ENCODE measurements at regions not wholly inside any gene's neighbourhood (a gene's known extent, or its start where the extent isn't known, plus 50 kb on each side); places are given as distances from the start of the nearest gene placed in this dataset.

DNA sequence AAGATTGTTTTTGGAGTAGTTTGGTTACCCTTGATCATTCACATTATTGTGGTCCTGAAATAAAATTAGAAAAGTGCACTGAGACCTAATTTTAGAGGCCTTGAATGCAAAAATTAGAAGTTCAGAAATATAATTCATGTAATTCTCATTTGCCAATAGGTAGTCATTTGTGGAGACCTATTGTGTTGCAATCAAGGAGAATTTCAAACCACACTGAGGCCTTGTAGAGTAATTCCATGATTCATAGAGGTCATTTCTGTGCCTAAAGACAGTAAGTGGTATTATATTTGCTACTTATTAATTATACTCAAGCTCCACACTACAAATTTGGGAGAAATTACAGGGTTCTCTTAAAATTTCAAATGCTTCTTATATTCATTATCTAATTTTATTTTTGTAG, 946.8 kb upstream of the POT1 start:
- Histone ChIP-seq H3K36me3 (ENCODE audit: insufficient read depth, low read length) (no peaks in the 10 kb centered on the region), H2AFZ (ENCODE audit: low read depth, low read length) (no peak overlapping the region), H3K4me2 (ENCODE audit: low read length) (no peak overlapping the region), H3K9ac (ENCODE audit: low read length) (no peak overlapping the region), H3K4me1 (ENCODE audit: insufficient read depth, low read length) (no peaks in the 10 kb centered on the region), H3K27ac (ENCODE audit: low read depth, low read length) (no peak overlapping the region), H3K79me2 (ENCODE audit: insufficient read depth, low read length) (no peaks in the 10 kb centered on the region), H3K9me3 (ENCODE audit: insufficient read depth, low read depth, low read length) (no peaks in the 10 kb centered on the region), H3K4me3 (ENCODE audit: insufficient read depth, low read depth, low read length) (no peak overlapping the region), H3K27me3 (ENCODE audit: insufficient read depth, low read length) (no peaks in the 10 kb centered on the region), H4K20me1 (ENCODE audit: insufficient read depth, low read length) (no peaks in the 10 kb centered on the region)
- Mint-ChIP-seq H3K4me1 (ENCODE audit: low read depth, unreplicated experiment) (peaks cover 36% of the 10 kb centered on the region), H3K36me3 (ENCODE audit: low read depth, unreplicated experiment) (no peaks in the 10 kb centered on the region), H3K4me3 (ENCODE audit: unreplicated experiment) (no peak overlapping the region), H3K27me3 (ENCODE audit: low read depth, unreplicated experiment) (no peaks in the 10 kb centered on the region), H3K27ac (ENCODE audit: unreplicated experiment) (no peak overlapping the region), H3K9me3 (ENCODE audit: unreplicated experiment) (no peaks in the 10 kb centered on the region)
- FAIRE-seq = no peak
- DNase-seq (ENCODE audit: low read depth) = no peak
- no peak for TF ChIP-seq EZH2 (IDR thresholded peaks at IDR 0.05; ENCODE audit: insufficient read depth, low read length)
- TF ChIP-seq, protein P1, sequence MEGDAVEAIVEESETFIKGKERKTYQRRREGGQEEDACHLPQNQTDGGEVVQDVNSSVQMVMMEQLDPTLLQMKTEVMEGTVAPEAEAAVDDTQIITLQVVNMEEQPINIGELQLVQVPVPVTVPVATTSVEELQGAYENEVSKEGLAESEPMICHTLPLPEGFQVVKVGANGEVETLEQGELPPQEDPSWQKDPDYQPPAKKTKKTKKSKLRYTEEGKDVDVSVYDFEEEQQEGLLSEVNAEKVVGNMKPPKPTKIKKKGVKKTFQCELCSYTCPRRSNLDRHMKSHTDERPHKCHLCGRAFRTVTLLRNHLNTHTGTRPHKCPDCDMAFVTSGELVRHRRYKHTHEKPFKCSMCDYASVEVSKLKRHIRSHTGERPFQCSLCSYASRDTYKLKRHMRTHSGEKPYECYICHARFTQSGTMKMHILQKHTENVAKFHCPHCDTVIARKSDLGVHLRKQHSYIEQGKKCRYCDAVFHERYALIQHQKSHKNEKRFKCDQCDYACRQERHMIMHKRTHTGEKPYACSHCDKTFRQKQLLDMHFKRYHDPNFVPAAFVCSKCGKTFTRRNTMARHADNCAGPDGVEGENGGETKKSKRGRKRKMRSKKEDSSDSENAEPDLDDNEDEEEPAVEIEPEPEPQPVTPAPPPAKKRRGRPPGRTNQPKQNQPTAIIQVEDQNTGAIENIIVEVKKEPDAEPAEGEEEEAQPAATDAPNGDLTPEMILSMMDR (IDR thresholded peaks at IDR 0.05; ENCODE audit: insufficient read depth, low read depth, low read length) = no peak

GRCh38 chr7:125871431-125871830, 941.8 kb upstream of the POT1 start:
- Histone ChIP-seq H3K9ac (ENCODE audit: low read length) (no peak overlapping the region), H3K4me2 (ENCODE audit: low read length) (no peak overlapping the region), H4K20me1 (ENCODE audit: insufficient read depth, low read length) (no peaks in the 10 kb centered on the region), H3K4me1 (ENCODE audit: insufficient read depth, low read length) (no peaks in the 10 kb centered on the region), H3K36me3 (ENCODE audit: insufficient read depth, low read length) (no peaks in the 10 kb centered on the region), H3K27ac (ENCODE audit: low read depth, low read length) (no peak overlapping the region), H3K79me2 (ENCODE audit: insufficient read depth, low read length) (no peaks in the 10 kb centered on the region), H3K9me3 (ENCODE audit: insufficient read depth, low read depth, low read length) (no peaks in the 10 kb centered on the region), H3K27me3 (ENCODE audit: insufficient read depth, low read length) (no peaks in the 10 kb centered on the region), H3K4me3 (ENCODE audit: insufficient read depth, low read depth, low read length) (no peak overlapping the region), H2AFZ (ENCODE audit: low read depth, low read length) (no peak overlapping the region)
- Mint-ChIP-seq H3K9me3 (ENCODE audit: unreplicated experiment) (peaks cover 6% of the 10 kb centered on the region), H3K36me3 (ENCODE audit: low read depth, unreplicated experiment) (no peaks in the 10 kb centered on the region), H3K4me3 (ENCODE audit: unreplicated experiment) (no peak overlapping the region), H3K27ac (ENCODE audit: unreplicated experiment) (no peak overlapping the region), H3K27me3 (ENCODE audit: low read depth, unreplicated experiment) (no peaks in the 10 kb centered on the region), H3K4me1 (ENCODE audit: low read depth, unreplicated experiment) (peaks cover 13% of the 10 kb centered on the region)
- TF ChIP-seq, protein P1 (IDR thresholded peaks at IDR 0.05; ENCODE audit: insufficient read depth, low read depth, low read length) = no peak
- TF ChIP-seq EZH2 (IDR thresholded peaks at IDR 0.05; ENCODE audit: insufficient read depth, low read length) = no peak
- no peak for FAIRE-seq
- no peak for DNase-seq (ENCODE audit: low read depth)

DNA sequence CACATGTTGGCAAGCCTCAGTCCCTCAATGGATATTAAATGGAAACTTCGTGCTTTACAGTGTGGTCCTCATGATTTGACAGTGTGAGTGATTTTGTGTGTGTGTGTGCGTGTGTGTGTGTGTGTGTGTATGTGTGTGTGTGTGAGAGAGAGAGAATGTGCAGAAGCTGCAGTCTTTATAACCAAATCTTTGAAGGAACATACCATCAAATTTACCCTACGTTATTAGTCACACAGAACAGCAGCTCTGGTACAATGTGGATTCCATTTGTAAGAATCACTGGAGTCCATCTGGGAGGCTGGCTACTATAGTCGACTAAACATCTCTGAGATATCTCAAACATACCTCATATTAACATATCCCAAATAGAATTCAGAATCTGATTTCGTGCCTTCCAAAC, 928.0 kb upstream of the POT1 start:
- no peaks in the 10 kb centered on the region for H3K27me3 ChIP-seq (ENCODE audit: insufficient read depth, low read length)
- no peak overlapping the region for H3K27ac ChIP-seq (ENCODE audit: low read depth, low read length)
- no peaks in the 10 kb centered on the region for H3K4me1 ChIP-seq (ENCODE audit: insufficient read depth, low read length)
- H3K36me3 ChIP-seq (ENCODE audit: insufficient read depth, low read length) = no peaks in the 10 kb centered on the region
- H3K9me3 ChIP-seq (ENCODE audit: insufficient read depth, low read depth, low read length) = no peaks in the 10 kb centered on the region
- H3K4me1 Mint-ChIP-seq (ENCODE audit: low read depth, unreplicated experiment) = peaks cover 13% of the 10 kb centered on the region
- no peak overlapping the region for H3K4me3 ChIP-seq (ENCODE audit: insufficient read depth, low read depth, low read length)
- TF ChIP-seq, protein P1 (IDR thresholded peaks at IDR 0.05; ENCODE audit: insufficient read depth, low read depth, low read length) = no peak
- no peak for TF ChIP-seq EZH2 (IDR thresholded peaks at IDR 0.05; ENCODE audit: insufficient read depth, low read length)
- no peaks in the 10 kb centered on the region for H4K20me1 ChIP-seq (ENCODE audit: insufficient read depth, low read length)
- no peaks in the 10 kb centered on the region for H3K27me3 Mint-ChIP-seq (ENCODE audit: low read depth, unreplicated experiment)
- H3K9ac ChIP-seq (ENCODE audit: low read length) = no peak overlapping the region
- H3K27ac Mint-ChIP-seq (ENCODE audit: unreplicated experiment) = peak overlapping the region; percentile 60
- no peaks in the 10 kb centered on the region for H3K36me3 Mint-ChIP-seq (ENCODE audit: low read depth, unreplicated experiment)
- no peak overlapping the region for H3K4me2 ChIP-seq (ENCODE audit: low read length)
- H2AFZ ChIP-seq (ENCODE audit: low read depth, low read length) = no peak overlapping the region
- DNase-seq (ENCODE audit: low read depth) = peak; percentile 66
- no peak overlapping the region for H3K4me3 Mint-ChIP-seq (ENCODE audit: unreplicated experiment)
- H3K9me3 Mint-ChIP-seq (ENCODE audit: unreplicated experiment) = peaks cover 1% of the 10 kb centered on the region
- H3K79me2 ChIP-seq (ENCODE audit: insufficient read depth, low read length) = no peaks in the 10 kb centered on the region
- FAIRE-seq = no peak

All from astrocyte (in vitro differentiated cells and primary cell).